NCI-H526 (cell line): ENCODE measurements at regions not wholly inside any gene's neighbourhood (a gene's known extent, or its start where the extent isn't known, plus 50 kb on each side); places are given as distances from the start of the nearest gene placed in this dataset.
A peak's percentile ranks its signal among the peaks of the same experiment; 100 is the strongest.
"Not testable (repeated sequence)": the region's sequence is repeated elsewhere in the genome, so short reads cannot be mapped to it uniquely, and the experiment has no call there.

ENCODE experiments used
- DNase-seq, 2 experiments: peaks; one replicate each; lab custom pipeline; 2025; lab: John Stamatoyannopoulos, UW

- peak in 1 of 2 experiments; percentile 19 for DNase-seq
These were observed 206.4 kb downstream of the C9orf50 start for GRCh38 chr9:129414377-129414992.

GRCh38 chr9:129413537-129414376 is 207.1 kb downstream of the C9orf50 start:
- peak; percentile 58 to 96 for DNase-seq

GRCh38 chr9:129412814-129413536 is 207.9 kb downstream of the C9orf50 start:
- DNase-seq = peak in 1 of 2 experiments; percentile 74

DNA sequence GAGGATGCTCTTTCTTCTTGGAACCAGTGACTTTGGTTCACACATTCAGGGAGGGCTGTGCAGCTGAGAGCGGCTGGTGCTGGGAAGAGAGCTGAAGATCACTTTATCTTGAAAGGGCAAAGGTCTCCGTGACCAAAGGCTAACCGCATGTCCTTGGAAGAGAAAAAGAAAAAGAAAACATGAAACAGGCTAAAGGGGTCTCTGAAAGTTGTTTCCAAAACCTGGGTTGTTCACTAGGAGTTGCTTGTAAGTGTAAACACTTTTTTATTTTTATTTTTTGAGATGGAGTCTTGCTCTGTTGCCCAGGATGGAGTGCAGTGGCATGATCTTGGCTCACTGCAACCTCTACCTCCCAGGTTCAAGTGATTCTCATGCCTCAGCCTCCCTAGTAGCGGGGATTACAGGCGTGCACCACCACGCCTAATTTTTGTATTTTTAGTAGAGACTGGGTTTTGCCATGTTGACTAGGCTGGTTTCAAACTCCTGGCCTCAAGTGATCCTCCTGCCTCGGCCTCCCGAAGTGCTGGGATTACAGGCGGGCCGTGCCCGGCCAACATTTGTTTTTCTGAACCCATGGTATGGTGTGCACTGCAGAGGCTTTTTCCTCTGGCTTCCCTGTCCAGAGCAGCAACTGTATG is 208.6 kb downstream of the C9orf50 start:
- DNase-seq = not testable (repeated sequence)

DNA sequence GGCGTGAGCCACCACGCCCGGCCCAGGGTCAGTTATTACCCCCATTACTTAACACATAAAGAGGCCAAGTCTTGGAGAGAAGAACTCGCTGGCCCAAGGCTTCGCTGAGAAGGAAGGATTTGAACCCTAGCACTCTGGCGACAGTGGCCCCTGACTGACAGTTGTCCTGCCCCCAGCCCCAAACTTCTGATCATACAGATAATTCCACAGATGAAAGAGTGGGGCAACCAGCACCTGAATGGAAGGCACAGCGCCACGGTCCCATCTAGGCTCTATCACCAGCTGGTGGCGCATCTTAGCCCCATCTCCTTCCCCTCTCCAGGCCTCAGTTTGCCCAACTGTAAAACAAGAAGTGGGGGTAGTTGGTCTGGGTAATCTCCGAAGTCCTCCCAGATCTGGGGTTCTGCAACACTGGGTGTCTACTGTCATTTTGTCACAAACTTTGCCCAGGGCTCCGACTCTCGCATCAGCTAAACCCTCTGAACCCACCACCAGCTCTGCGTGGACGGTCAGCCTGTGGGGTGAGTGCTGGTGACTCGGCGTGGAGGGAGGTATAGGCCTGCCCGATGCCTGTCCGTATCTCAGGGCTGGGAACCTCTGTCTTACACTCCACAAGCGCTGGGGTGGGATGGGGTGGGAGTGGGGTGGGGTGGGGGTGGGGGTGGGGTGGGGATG is 209.3 kb downstream of the C9orf50 start:
- no peak for DNase-seq

DNA sequence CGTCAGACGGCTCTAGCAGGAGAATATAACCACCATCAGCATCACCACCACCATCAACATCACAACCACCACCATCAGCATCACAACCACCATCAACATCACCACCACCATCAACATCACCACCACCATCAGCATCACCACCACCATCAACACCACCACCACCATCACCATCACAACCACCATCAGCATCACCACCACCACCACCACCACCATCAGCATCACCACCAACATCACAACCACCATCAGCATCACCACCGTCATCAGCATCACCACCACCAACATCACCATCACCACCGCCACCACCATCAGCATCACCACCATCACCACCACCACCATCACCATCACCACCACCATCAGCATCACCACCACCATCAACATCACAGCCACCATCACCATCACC is 210.7 kb downstream of the C9orf50 start:
- DNase-seq = no peak

DNA sequence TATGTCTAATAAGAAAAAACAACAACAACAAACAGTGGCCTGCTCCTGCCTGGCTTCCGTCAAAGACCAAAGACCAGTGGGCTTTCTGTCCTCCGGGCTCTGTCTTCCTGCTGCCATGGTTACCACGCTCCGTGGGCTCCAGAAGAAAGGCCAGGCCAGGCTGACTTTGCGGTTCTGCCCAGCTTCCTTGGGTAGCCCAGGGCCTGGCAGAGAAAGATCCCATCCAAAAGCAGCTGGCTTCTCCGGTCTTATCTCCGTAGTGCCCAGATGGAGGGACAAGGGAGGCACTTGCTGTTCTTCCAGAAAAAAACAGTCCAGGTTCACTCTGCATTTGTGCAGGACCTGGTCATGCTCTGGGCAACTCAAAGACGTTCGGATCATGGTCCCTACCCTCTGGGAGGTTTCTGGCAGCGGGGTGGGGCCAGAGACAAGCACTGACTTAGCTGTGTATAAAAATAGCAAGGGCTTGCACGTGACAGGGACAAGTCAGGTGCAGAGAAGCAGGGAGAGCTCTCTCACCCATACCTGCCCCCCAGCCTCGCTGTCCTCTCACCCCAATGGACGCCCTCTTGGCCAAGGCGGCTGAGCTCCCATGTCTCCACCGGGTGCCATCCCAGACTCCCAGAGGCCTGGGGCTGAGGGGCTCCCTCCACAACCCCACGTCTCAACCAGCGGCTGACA is 212.2 kb downstream of the C9orf50 start:
- peak; percentile 27 to 30 for DNase-seq

DNA sequence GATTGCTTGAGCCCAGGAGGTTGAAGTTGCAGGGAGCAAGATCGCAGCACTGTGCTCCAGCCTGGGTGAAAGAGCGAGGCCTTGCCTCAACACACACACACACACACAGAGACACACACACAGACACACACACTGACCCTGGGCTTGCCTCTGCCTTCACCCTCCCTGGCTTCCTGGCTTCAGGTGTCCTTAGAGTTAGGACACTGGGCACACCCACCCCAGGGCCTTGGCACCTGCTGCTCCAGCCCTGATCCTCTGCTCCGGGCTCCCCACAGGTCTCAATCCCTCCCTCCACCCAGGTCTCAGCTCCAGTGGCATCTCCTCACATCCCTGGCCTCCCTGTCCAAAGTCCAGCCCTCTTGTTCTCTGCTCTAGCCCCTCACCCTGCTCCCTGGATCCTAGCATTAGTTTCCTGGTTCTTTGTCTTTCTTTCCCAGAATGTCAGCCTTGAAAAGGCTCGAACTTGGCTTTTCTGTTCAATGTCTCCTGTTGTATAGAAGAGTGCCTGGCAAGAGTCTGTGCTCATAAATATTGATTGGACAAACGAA is 212.9 kb downstream of the C9orf50 start:
- DNase-seq = no peak

- DNase-seq = peak in 1 of 2 experiments; percentile 74
These were observed 214.3 kb downstream of the C9orf50 start for GRCh38 chr9:129406278-129407225.

DNA sequence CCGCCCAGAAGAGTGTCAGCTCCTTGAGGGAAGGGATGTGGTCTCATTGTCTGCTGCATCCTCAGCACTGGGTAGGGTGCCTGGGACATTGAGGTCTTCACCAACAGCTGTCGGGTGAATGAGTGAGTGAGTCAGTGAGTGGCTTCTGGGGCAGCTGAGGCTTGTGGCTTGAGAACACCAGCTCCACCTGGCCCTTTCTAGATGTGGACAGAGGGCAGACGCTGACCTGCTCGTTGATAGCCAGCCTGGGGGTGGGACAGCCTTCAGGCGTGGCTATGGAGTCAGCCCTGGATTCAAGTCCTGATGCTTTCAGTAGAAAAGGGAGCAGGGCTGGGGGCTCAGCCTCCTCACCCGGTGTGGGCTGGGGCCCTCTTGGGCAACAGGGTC is 215.1 kb downstream of the C9orf50 start:
- DNase-seq = no peak

- no peak for DNase-seq
These were observed 215.6 kb downstream of the C9orf50 start for GRCh38 chr9:129405089-129405826.

DNA sequence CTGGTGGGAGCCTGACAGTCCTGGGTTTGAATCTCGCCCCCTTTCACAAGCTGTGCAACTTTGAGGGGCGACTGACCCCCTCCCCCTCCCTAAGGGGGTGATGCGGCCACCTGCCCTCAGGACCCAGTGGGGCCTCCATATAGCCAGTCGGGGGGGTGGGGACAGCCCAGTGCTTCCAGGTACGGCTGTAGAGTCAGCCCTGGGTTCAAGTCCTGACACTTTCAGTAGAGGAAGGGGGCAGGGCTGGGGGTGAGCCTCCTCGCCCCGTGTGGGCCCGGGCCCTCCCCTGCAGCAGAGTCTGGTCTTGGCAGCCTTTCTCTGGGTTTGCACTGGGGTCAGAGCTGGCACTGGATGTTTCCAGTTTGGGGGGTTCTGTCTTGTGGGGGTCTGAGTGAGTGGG is 216.3 kb downstream of the C9orf50 start:
- no peak for DNase-seq

GRCh38 chr9:129403779-129404620 is 216.9 kb downstream of the C9orf50 start:
- DNase-seq = no peak

GRCh38 chr9:129402931-129403778 is 217.7 kb downstream of the C9orf50 start:
- DNase-seq = no peak

DNA sequence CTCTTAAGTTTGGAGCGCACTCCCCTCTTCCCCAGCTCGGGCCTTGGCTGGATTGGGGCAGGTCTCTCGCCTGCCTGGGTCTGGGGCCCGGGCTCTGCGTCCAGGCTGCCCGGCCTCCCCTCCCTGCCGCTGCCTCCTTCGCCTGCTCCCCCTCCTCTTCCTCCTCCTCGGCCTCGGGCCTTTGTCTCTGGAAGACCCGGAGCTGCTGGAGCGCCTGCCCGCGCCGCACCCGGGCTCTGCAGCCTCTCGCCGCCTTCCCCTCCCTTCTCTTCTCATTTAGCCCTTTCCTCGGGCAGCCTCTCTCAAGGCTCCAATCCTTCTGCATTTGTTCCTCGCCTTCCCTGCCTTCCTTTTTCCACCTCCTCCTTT is 218.5 kb downstream of the C9orf50 start:
- no peak for DNase-seq

DNA sequence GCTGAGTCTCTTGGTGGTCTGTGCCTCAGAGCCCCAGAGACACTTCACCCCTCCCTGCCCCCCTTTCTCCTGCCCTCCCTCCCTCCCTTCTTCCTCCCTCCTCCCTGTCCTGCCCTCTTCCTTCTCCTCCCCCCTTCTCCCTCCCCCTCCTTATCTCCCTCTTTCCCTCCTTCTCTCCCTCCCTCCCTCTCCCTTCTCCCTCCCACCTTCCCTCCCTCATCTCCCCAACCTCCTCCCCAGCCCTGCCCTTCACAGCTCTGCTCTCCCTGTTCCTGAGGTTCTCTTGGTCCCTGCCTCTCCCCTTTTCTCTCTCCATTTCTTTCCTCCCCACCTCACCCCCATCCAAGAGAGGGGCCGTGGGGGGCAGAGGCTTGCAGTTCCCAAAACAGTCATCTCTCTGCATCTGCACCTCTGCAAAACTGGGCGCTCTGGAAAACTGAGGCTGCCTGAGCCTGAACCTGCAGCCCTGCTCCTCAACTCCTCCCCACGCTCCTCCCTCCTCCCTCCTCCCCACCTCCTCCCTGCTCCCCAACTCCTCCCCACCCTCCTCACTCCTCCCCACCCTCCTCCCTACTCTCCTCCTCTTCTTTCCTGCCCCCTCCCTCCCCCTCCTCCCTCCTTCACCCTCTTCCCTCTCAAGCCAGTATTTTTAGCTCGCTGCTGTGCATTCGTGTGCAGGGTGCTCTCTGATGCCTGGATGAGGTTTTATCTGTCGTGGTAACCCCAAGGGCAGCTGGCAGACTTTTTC is 219.1 kb downstream of the C9orf50 start:
- no peak for DNase-seq
